ENCODE measurements at regions not wholly inside any gene's neighbourhood (a gene's known extent, or its start where the extent isn't known, plus 50 kb on each side); places are given as distances from the start of the nearest gene placed in this dataset.
"Not testable (repeated sequence)": the region's sequence is repeated elsewhere in the genome, so short reads cannot be mapped to it uniquely, and the experiment has no call there.

DNA sequence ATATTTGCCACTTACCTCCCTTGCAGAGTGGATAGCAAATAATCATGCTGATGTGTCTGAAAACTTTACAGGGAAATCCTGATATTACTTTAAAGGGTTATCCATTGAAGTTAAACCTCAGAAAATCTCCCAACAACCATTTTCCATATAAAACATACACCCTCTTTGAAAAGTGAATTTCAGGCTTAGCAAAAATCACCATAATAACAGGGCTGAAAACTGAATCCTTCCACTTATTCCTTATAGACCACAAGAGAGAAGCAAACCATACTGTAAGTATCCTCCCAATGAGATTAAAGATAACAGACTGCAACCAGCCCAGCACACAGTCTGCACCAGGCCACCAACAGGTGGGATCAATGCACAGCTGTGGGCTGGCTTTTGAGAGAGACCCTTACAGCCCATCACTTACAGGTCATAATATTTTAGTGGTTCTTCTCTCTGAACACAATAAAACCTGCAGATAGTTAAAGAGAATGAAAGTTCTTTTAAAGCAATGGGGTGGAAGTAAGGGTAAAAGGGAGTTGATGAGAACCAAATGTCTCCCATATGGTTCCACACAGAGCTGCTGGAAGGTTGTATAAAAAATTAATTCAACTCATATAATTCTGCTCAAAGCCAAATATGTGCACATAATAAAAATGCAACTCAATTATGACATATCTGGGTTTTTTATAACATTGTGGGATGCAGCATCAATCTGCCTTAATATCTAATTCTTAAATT is 376.2 kb upstream of the GRAMD2B start:
- no peak for DNase-seq

DNA sequence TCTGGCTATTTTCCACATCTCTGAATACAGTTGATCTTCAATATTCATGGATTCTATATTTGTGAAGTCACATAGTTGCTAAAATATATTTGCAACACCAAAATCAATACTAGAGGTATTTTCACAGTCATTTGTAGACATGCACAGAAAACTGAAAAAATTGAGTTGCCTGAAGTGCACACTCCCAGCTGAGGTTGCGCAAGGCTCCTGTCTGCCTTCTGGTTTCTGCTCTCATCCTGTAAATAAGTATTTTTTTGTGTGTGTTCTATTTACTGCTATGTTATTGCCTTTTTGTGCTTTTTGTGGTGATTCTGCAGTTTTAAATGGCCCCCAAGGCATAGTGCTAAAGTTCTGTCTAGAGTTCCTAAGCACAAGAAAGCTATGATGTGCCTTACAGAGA is 371.1 kb upstream of the GRAMD2B start:
- no peak for DNase-seq

DNA sequence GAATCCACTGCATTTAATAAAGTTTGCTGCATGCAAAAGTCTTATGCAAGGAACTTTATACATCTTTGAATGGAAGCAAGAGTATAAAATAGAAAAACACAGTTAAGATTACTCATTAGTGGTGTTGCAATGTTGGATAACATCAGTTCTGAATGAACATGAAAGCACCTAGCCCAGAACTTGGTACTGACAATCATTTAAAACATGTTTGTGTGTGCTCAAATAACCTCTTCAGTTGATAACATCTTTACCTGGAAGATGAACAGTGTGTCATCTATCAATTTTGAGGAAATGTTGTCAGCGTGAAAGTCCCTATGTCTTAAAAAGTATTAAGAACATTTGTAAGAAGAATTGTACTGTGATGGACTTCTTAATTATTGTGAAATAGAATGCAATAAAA is 370.4 kb upstream of the GRAMD2B start:
- DNase-seq: no peak

DNA sequence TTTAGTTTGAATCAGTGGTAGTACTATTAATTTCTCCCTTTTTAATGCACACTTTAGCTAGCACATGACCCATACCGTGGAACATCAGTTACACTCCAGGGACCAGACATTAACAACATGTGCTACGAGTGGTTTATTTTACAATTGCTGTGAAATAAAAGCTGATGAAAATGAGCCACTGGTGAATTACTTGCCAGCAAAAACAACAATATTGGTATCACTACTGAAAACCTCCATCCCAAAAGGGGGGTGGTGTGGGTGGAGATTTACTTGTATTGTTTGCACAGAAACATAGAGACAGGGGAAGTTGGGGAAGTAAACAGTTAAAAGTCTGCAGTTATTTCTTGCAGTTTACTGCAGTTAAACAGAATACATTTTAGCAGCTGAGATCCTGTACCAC is 369.6 kb upstream of the GRAMD2B start:
- no peak for DNase-seq

DNA sequence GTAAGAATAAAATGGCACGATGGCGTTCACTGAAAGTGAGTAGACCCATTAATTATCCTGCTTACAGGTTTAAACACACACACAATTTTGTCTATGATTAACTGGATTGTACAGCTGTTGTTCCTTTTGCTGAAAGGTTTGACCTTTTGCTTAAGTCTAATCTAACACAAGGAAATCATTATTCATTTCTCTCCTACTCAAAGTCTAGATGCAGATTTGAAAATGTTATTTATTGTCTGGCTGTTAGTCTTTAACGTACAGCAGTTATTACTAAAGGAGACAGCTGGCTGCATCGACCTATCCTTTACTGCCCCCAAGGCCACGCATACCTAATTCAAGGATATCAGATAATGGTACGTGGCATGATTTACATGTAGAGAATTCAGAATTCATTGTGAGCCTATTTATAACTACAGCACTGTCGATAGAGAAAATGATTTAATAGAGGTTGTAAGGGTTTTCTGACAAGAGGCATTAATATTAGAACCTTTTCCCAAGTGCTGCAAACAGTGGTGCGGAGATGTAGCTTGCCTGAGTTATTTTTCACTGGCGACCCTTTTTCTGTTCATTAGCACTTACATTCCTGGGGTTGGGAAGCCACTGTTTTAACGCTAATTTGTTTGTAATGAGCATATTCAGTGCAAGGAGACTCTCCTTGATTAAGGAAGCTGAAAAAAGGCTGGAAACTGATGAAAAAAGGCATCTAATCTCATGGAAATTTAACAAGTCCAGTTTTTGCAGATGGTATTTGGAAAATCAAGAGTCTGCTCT is 368.4 kb upstream of the GRAMD2B start:
- no peak for DNase-seq

DNA sequence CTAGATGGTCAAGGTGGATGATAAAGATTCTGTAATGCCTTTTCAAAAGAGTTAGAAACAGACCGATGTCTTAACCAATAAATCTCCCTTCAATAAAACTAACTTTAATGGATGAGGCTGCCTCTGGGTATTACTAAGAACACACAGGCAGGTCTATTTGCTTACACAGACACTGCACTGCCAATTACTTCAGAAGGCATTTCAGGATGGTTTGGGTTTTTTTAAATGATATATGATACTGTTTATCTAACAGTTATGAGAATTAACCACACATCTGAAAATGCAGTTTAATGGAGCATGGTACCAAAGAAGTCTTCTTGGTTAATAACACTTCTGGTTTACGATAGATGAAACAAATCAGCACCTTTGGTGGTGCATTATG is 367.9 kb upstream of the GRAMD2B start:
- DNase-seq: no peak

DNA sequence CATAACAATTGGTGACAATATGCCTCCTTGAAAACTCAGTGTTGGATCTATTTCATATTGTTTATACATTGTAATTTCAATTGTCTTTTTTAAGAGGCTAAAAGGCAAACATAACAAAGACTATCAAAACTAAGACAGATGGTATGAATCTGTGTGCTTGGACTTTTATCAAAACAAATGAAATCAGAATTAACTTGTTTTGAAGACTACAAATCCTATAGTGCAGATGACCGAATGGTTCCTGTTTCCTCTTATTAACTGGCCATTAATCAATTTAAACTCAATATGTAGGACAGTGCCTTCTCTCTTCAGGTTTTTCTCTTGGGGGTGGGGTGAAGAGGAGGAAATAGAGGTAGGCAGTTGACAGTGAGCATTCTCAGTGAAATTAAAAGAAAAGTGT is 366.9 kb upstream of the GRAMD2B start:
- no peak for DNase-seq

DNA sequence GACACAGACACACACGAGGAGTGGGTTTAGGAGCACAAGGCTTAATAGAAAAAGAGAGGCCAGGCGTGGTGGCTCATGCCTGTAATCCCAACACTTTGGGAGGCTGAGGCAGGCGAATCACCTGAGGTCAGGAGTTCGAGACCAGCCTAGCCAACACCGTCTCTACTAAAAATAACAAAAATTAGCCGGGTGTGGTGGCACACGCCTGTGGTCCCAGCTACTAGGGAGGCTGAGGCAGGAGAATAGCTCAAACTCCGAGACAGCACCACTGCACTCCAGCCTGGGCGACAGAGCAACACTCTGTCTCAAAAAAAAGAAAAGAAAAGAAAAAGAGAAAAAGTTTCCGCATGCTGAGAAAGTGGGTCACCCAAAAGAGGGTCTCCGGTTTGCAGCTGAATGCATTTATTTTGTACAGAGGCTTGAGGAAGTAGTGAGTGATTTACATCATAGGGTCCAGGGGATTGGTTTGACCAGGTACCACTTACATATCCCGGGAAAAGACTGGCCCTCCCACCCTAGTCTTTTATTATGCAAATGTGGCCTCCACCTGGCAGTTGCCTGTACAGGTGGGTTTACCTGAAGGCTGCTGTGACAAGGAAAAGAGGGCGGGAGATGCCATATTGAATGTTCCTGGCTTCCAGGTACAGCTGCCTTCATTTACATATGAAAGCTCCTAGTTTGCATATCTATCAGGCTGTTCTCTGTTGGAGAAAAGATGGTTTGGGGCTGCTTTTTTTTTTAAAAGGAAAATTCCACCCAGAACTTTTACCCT is 366.2 kb upstream of the GRAMD2B start:
- no peak for DNase-seq

DNA sequence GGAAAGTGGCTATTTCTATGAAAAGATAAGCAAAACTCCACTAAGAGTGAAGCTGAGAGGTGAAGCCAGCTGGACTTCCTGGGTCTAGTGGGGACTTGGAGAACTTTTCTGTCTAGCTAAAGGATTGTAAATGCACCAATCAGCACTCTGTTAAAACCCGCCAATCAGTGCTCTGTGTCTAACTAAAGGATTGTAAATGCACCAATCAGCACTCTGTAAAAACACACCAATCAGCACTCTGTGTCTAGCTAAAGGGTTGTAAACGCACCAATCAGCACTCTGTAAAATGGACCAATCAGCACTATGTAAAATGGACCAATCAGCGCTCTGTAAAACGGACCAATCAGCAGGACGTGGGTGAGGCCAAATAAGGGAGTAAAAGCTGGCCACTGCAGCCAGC is 364.8 kb upstream of the GRAMD2B start:
- not testable (repeated sequence) for DNase-seq

DNA sequence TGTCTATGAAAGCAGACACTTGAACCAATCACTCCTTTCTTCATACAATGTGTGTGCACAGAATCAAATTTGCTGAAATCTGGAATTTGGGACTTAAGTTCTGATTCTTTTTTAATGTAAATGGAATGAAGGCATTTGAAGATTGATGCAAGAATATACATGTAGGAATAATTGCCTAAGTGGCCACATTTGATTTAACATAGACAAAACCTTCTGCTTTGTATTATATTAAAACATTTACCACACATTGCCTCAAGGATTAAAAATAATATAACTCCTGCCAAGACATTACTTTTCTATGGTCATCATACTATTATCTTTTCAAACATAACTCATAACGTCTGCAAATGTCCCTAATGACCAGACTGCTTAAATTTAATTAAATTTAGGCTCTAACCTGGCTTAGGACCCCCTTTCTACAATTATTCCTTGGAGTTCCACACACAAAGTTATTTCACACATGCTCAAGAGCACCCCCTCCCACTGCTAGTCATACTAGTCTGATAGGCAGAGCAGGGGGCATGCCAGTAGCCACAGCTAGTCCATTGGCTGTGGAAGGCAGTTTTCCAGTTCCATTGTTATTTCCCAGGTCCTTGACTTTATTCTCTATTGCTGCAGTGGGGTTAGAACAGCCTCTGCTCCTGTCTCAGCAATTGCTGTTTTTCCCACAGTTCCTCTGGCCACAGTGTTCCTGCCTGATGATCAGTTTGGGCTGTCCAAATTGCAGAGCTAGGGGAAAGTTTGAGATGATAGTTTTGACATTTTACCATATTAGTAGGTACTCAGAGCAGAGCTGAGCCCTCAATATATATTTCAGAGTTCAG is 360.6 kb upstream of the GRAMD2B start:
- no peak for DNase-seq

DNA sequence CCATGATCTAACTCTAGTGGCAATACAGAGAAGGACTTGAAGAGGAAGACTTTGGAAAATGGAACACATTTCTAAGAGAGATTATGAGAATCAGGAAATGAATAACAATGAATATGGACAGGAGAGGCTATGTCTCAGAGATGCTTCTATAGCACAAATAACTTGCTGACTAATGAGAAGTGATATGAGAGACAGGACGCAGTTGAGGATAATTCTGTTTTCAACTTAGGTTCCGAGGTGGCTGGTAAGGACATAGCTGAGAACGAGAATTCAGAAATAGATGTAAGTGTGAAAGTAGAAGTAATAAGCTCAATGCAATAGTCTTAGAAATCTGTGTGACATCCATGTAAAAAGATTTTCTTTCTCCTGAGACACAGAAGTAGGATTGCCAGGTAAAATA is 358.1 kb upstream of the GRAMD2B start:
- no peak for DNase-seq

DNA sequence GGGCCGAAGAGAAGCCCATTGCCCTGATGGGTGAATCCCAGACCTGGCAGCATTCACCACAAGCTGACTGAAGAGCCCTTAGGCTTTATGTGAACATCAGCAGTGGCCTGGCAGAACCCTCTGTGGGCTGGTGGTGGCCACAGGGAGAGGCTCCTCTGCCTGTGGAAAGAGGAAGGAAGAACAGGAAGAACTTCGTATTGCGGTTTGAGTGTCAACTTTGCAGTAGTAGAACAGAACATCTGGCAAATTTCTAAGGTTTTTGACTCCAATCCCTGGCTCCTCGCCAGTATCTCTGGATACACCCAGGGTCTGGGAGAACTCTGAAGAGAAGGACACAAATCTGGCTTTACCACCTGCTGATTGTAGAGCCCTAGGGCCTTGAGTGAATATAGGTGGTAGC is 356.4 kb upstream of the GRAMD2B start:
- no peak for DNase-seq

DNA sequence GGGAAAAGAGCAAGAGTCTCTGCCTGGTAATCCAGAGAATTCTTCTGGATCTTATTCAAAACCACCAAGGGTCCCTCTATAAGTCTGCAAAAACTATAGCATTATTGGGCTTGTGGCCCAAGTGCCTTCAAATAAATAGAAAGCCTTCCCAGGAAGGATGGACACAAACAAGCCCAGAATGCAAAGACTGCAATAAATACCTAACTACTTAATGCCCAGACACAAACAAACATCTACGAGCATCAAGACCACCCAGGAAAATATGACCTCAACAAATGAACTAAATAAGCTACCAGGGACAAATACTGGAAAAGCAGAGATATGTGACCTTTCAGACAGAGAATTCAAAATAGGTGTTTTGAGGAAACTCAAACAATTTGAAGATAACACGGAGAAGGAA is 355.8 kb upstream of the GRAMD2B start:
- no peak for DNase-seq

DNA sequence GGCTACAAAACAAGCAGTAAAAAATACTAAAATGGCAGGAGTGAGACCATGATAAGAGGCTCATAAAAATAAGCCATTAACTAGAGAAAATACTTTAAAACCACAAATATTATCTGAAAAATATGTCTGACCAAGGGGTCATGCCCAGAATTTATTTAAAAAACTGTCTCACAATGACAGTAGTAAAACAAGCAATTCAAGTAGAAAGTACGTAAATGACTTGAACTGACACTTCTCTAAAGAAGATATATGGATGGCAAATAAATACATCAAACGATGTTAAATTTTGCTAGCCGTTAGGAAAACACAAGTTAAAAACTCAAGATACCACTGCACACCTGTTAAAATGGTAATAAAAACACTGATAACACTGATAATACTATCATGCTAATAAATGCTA is 353.9 kb upstream of the GRAMD2B start:
- no peak for DNase-seq

DNA sequence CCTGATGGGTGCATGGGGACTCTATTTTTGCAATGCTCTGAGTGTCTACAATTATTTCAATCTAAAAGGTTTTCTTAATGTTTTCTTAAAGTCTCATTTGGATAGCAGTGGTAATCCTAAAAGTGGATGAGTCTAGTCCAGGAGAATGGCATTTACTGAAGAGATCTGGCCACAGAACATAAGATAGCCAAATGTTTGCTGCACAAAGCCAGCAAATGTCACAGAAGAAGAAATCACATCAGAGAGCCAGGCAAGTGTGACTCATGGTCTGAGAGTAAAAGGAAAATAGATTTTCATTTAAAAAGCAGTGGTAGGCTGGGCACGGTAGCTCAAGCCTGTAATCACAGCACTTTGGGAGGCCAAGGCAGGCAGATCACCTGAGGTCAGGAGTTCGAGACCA is 352.7 kb upstream of the GRAMD2B start:
- no peak for DNase-seq

DNA sequence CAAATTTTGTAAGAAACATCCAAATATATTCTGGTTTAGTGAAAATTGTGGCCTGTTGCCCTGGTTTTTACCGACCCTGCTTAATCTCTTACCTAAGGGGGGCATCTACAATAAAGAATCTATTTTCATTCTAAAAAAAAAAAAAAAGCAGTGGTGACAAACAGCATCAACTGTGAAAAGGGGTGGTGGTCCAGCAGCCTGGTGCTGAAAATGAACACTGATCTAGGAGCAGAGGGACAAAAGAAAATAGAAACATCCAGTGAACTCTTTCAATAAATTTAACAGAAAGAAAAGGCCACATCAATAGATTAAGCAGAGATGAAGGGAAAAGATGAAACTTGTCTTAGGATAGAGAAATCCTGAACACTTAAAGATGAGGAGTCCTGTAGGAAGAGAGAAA is 348.7 kb upstream of the GRAMD2B start:
- no peak for DNase-seq

DNA sequence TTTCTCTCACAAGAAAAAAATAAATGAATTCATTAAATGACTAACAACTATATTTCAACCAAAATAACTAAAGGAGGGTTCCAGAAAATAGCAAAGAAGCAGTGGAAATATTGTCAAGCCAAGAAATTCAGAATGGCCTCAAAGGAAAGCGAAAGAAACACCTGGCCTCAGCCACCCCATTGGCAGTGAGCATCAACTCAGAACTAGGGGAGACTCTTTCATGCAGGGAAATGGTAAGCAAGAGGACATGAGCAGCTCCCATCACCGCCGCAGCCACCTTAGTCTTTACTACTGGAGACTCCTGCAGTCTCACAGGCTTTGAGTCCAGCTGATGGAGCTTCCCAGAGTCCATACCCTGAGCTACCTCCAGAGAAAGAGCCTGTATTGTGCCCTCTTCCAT is 343.9 kb upstream of the GRAMD2B start:
- DNase-seq: no peak

DNA sequence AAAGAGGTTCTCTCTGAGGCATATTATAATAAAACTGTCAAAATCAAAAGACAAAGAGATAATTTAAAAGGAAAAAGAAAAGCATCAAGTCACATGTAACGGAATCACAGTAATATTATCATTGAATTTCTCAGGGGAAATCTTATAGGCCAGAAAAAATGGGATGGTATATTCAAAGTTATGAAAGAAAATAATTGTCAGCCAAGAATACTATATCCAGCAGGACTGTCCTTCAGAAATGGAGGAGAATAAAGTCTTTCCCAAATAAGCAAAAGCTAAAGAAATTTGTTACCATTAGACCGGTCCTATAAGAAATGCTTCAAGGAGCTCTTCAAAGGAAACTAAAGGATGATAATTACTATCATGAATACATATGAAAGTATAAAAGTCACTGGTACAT is 342.0 kb upstream of the GRAMD2B start:
- no peak for DNase-seq

DNA sequence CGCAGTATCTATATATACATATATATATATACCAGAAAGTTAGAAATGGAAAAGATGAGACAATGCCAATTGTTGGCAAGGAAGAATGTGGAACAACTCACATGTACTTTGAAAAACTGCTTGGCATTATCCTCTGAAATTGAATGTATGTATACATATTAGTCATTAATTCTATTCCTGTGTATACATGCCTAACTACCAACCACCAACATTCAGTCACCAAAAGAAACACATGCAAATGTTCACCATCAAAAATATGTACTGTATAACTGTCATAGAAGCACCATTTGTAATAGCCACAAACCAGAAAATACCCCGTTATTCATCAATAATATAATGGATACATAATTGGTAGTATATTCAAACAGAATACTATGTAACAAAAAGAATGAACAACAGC is 330.2 kb upstream of the GRAMD2B start:
- DNase-seq: no peak

DNA sequence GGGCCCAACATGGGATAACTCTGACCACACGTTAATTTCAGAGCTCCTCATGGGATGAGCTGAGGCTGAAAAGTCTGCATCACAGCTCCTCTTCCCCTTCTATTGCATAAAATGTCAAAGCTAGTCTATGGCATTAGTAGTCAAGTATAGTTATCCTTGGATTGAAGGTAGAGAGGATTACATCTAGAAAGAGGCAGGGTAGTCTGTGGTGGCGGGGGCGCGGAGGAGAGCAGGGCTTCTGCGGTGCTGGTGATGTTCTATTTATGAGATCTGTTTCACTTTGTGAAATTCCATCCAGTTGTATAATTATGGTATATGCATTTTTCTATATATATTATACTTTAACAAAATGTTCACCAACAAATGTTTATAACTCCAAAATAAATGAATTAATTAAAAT is 329.5 kb upstream of the GRAMD2B start:
- DNase-seq: no peak

DNA sequence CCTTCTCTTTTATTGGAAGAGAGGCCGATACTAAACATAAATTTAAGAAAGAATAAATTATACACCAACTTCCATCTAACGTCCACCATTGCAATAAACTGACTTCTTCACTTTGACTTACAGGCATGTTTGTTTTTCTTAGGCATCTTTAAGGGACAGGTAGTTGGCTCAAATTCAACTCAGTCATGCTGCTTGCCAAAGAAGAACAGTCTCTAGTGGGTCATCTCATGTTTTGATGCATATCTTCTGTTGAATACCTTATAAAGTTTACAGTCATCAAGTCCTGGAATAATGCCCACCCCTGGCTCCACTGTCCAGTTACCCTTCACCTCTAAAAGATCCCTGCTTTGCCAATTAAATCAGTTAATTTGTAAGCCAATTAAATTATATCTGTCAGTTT is 328.2 kb upstream of the GRAMD2B start:
- DNase-seq: no peak

DNA sequence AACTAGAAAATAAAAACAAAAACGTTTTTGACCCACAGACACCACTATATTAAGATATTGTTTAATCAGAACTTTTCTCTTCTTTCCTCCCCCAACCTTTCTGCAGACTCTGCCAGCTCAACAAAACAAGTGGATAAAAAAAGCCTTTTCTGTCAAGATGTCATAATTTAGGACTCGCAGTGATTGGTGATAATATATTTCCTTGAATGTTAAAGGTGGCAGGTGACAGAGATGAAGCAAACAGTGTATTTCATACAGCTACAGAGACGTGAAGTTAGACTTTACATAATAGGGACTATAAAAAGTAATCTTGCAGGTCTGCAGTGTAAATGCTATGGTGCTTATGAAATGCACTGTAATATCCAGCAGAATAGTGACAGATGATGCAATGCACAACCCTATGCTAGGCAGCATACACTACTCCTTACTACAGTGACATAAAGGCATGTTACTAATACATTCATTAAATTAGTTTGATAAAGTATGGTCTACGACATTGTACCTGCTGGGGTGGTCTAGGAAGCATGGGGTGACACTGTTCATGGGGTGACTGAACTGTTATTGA is 326.7 kb upstream of the GRAMD2B start:
- DNase-seq: no peak

DNA sequence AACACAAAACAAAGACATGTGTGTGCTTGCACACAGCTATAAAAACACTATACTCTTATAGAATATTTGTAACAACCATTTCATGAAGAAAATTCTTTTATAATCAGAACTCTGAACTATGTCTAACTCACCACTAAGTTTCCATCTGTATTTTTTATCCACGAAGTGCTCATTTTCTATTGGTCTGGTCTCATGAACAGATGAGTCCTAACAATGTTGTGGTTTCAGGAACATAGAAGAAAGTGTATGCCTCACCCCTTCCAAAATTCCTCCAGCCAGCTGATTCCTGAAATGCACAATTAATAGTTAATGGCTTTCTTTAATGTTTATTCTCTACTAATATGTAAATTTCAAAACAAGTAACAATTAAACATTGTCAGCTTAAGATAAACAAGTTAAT is 325.3 kb upstream of the GRAMD2B start:
- DNase-seq: no peak
